GM23338 (cell line): ENCODE measurements at regions not wholly inside any gene's neighbourhood (a gene's known extent, or its start where the extent isn't known, plus 50 kb on each side); places are given as distances from the start of the nearest gene placed in this dataset.

Experiments used
- ATAC-seq: fragments of 200-7000 bp; cut with Tn5 transposase; 3 replicates; pipeline ENCODE4 v1.9.1; 2020
- DNase-seq: peaks from one replicate; pipeline ENCODE4 v3.0.0-alpha.2; 2015; ENCODE audit warnings: low spot score
- H2AFZ ChIP-seq: fragments of 200-600 bp; sonication (generic); 2 replicates; pipeline ENCODE4 v1.8.0; 2016; ENCODE audit warnings: antibody characterized with exemption, mild to moderate bottlenecking, moderate library complexity
- H3F3A ChIP-seq: fragments of 200-600 bp; sonication (generic); replicated peaks from 2 replicates; pipeline ENCODE4 v1.8.0; 2017; ENCODE audit warnings: antibody characterized with exemption, mixed run types, low read depth
- H3K27ac ChIP-seq: fragments of 200-600 bp; sonication (generic); 2 replicates; pipeline ENCODE4 v1.6.1; 2016; ENCODE audit warnings: low read depth
- H3K27me3 ChIP-seq: fragments of 200-600 bp; sonication (generic); 2 replicates; pipeline ENCODE4 v1.8.0; 2016; ENCODE audit warnings: mild to moderate bottlenecking, mixed run types, moderate library complexity; ENCODE audit not compliant: insufficient read depth
- H3K36me3 ChIP-seq: fragments of 200-600 bp; sonication (generic); 2 replicates; pipeline ENCODE4 v1.8.0; 2016; ENCODE audit warnings: mild to moderate bottlenecking; ENCODE audit not compliant: insufficient read depth
- H3K4me1 ChIP-seq: fragments of 200-600 bp; sonication (generic); 2 replicates; pipeline ENCODE4 v1.8.0; 2016; ENCODE audit warnings: mild to moderate bottlenecking, moderate library complexity; ENCODE audit not compliant: insufficient read depth
- H3K4me2 ChIP-seq: fragments of 200-600 bp; sonication (generic); 2 replicates; pipeline ENCODE4 v1.7.1; 2017; ENCODE audit warnings: mixed run types
- H3K4me3 ChIP-seq: fragments of 200-600 bp; sonication (generic); 2 replicates; pipeline ENCODE4 v1.6.1; 2016; ENCODE audit warnings: mixed run types
- H3K79me2 ChIP-seq: fragments of 200-600 bp; sonication (generic); replicated peaks from 2 replicates; pipeline ENCODE4 v1.8.0; 2017; ENCODE audit warnings: mild to moderate bottlenecking; ENCODE audit not compliant: insufficient read depth
- H3K9me2 ChIP-seq: fragments of 200-600 bp; sonication (generic); 2 replicates; pipeline ENCODE4 v1.8.0; 2017; ENCODE audit not compliant: insufficient read depth
- H4K20me1 ChIP-seq: fragments of 200-600 bp; sonication (generic); replicated peaks from 2 replicates; pipeline ENCODE4 v1.8.0; 2017; ENCODE audit warnings: mild to moderate bottlenecking; ENCODE audit not compliant: insufficient read depth
- H3K27ac Mint-ChIP-seq: 2 replicates; pipeline ENCODE4 v1.8.0; 2020; ENCODE audit warnings: inconsistent platforms, mild to moderate bottlenecking, moderate library complexity, mixed read lengths
- H3K27me3 Mint-ChIP-seq: 3 replicates; pipeline ENCODE4 v1.8.0; 2022; ENCODE audit warnings: low read depth, mild to moderate bottlenecking, moderate library complexity, mixed read lengths, inconsistent platforms; ENCODE audit not compliant: insufficient read depth, poor library complexity
- H3K36me3 Mint-ChIP-seq: 3 replicates; pipeline ENCODE4 v1.8.0; 2021; ENCODE audit warnings: low read depth, mild to moderate bottlenecking, inconsistent platforms, moderate library complexity, mixed read lengths
- H3K4me1 Mint-ChIP-seq: 3 replicates; pipeline ENCODE4 v1.8.0; 2020; ENCODE audit warnings: mild to moderate bottlenecking, inconsistent platforms, mixed read lengths
- H3K4me3 Mint-ChIP-seq: 3 replicates; pipeline ENCODE4 v1.8.0; 2021; ENCODE audit warnings: moderate library complexity, mild to moderate bottlenecking, inconsistent platforms, mixed read lengths
- H3K9me3 Mint-ChIP-seq: 3 replicates; pipeline ENCODE4 v1.8.0; 2020; ENCODE audit warnings: moderate library complexity, mild to moderate bottlenecking, inconsistent platforms, mixed read lengths
- CREB1 ChIP-seq: fragments of 250-450 bp; sonication (Bioruptor Pico); IDR thresholded peaks from 2 replicates; pipeline ENCODE4 v1.5.0; 2020; ENCODE audit warnings: low read depth, mild to moderate bottlenecking, moderate library complexity
- EZH2phosphoT487 ChIP-seq: fragments of 200-600 bp; sonication (generic); IDR thresholded peaks from one replicate; pipeline ENCODE4 v1.8.1; 2018; ENCODE audit warnings: antibody characterized with exemption; ENCODE audit not compliant: unreplicated experiment
- POLR2AphosphoS5 ChIP-seq: IDR thresholded peaks from 2 replicates; pipeline ENCODE4 v1.6.1; 2016; ENCODE audit warnings: antibody characterized with exemption, low read depth
- STAT1 ChIP-seq: IDR thresholded peaks from one replicate; pipeline ENCODE4 v1.6.1; 2016; ENCODE audit warnings: antibody characterized with exemption; ENCODE audit not compliant: unreplicated experiment
- ZNF114 ChIP-seq: fragments of 250-450 bp; sonication (Bioruptor Pico); IDR thresholded peaks from 2 replicates; pipeline ENCODE4 v1.5.0; 2020; ENCODE audit warnings: mild to moderate bottlenecking, moderate library complexity
- ZNF462 ChIP-seq: fragments of 250-450 bp; sonication (Bioruptor Pico); IDR thresholded peaks from 2 replicates; pipeline ENCODE4 v1.5.0; 2020; ENCODE audit warnings: mild to moderate bottlenecking, moderate library complexity
- TF ChIP-seq, protein P1 (sequence below): IDR thresholded peaks from 2 replicates; pipeline ENCODE4 v1.6.1; 2016; ENCODE audit warnings: antibody characterized with exemption

DNA sequence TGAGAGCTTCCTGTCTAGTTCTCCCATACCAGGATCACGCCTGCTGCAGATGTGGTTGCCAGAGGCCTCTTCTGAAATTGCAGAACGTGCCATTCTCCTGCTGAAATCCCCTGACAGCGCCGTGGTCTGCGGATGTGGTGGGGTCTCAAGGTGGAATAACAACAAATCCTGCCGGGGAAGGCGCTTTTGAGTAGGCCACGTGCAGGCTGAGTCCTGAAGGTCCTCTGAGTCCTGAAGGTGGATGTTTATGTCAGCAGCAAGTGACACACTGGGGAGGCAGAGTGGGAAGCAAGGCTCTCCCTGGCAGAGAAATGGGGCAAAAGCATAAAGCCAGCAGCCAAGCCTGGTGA is 241.4 kb downstream of the MYCN start:
- no peaks in the 10 kb centered on the region; the same call in 2 of the 3 replicates for H3K36me3 Mint-ChIP-seq
- Histone ChIP-seq H3F3A (no peaks in the 10 kb centered on the region), H3K4me1 (peaks cover 5% of the 10 kb centered on the region), H3K4me2 (no peak overlapping the region), H3K27ac (no peak overlapping the region), H4K20me1 (no peaks in the 10 kb centered on the region), H3K9me2 (0 out of 2 replicates have a peak, but pooled peaks cover 6% of the 10 kb centered on the region), H2AFZ (0 out of 2 replicates have a peak overlapping the region, but pooled peaks have one; percentile 66), H3K79me2 (no peaks in the 10 kb centered on the region), H3K4me3 (no peak overlapping the region), H3K27me3 (no peaks in the 10 kb centered on the region), H3K36me3 (no peaks in the 10 kb centered on the region)
- H3K27me3 Mint-ChIP-seq, result peaks cover 6% of the 10 kb centered on the region
- no peak for DNase-seq
- peaks cover 23% of the 10 kb centered on the region for H3K4me1 Mint-ChIP-seq
- 0 out of 2 replicates have a peak overlapping the region, but pooled peaks have one; percentile 73 for H3K27ac Mint-ChIP-seq
- no peaks in the 10 kb centered on the region for H3K9me3 Mint-ChIP-seq
- no peak for ATAC-seq
- no peak for TF ChIP-seq ZNF462 (CRISPR knock-in tag)
- no peak for TF ChIP-seq POLR2AphosphoS5
- TF ChIP-seq STAT1, result no peak
- TF ChIP-seq EZH2phosphoT487, result no peak
- TF ChIP-seq, protein P1, sequence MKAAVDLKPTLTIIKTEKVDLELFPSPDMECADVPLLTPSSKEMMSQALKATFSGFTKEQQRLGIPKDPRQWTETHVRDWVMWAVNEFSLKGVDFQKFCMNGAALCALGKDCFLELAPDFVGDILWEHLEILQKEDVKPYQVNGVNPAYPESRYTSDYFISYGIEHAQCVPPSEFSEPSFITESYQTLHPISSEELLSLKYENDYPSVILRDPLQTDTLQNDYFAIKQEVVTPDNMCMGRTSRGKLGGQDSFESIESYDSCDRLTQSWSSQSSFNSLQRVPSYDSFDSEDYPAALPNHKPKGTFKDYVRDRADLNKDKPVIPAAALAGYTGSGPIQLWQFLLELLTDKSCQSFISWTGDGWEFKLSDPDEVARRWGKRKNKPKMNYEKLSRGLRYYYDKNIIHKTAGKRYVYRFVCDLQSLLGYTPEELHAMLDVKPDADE, result no peak
- TF ChIP-seq CREB1 (CRISPR knock-in tag), result no peak
- no peak for TF ChIP-seq ZNF114
- H3K4me3 Mint-ChIP-seq, result no peak overlapping the region
